T-helper 1 cell (primary cell): ENCODE measurements at regions not wholly inside any gene's neighbourhood (a gene's known extent, or its start where the extent isn't known, plus 50 kb on each side); places are given as distances from the start of the nearest gene placed in this dataset.
"Not testable (repeated sequence)": the region's sequence is repeated elsewhere in the genome, so short reads cannot be mapped to it uniquely, and the experiment has no call there.

Experiments used
- DNase-seq, 5 donors: peaks; one replicate each; pipeline ENCODE4 v3.0.0-alpha.2; 2012 to 2020

DNA sequence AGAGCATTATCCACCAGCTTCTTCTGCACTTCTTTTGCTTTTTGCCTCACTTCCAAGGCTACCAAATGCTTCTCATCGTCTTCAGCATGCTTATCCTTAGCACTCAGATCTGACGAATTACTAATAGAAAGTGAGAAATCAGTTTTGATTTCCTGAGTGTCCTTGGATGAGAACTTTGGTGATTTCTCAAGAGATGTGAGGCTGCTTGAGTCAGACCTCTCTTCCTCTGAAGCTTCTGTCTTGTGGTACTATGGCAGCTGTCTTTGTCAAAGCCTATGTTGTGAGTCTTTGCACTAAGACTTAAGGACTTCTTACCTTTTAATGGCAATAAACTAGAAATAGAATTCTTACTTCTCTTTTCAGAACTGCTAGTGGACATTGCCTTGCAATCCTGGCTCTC, 169.9 kb downstream of the CPE start:
- DNase-seq: no peak

DNA sequence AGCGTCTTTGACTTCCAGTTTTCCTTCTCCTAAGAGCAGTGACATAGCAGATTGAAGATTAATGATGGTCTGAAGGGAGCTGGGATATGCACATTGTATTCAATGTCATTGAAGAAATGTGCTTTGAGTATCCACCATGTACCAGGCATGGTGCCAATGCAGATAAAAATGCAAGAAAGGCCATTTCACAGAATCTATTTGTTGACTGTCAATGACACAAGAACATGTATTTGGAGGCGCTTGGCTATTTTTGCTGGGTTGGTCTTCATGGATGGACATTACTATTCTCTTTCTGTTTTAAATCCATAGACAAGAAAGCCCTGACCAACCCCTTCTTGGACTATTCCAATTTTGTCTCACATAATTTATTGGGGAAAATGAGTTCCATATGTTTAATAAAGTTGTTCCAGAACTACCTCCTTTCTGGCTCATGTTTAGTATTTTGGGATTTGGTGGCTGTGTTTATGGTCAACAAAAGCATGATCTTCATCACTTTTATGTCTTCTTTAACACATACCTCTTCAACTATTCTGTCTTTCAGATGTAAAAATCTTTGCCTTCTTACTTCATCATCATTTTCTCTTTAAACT, 174.5 kb downstream of the CPE start:
- DNase-seq: no peak

DNA sequence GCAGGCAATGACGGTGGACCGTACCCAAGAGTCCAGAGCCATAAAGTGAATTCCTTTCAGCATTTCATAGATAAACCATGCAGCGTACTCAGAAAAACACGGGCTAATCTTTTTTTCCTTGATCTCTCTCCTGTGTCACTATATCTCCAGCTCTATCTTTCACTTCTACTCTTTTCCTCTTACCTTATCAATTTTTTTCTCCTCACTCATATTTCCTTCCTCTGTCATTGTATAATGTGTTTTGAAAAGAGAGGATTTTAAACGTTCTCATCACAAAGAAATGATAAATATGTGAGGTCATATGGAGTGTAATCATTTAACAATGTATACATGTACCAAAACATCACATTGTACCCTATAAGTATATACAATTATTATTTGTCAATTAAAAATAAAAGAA, 176.5 kb downstream of the CPE start:
- DNase-seq: no peak

DNA sequence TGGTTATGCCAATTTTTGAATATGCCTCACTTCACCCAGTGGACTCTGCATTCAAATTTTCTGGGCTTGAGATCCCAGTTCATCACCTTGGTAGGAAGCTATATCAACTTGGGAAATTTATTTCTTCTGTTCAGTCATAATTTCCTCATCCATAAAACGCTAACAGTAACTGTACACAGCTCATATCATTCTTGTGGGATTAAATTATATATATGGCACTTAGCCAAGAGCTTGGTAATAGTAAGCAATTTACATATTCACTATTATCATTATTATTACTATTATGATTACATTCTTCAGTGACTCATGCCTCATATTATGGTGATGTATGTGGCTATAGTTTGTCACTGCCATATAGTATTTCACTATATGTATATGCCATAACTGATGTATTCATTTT, 177.6 kb downstream of the CPE start:
- DNase-seq: no peak

DNA sequence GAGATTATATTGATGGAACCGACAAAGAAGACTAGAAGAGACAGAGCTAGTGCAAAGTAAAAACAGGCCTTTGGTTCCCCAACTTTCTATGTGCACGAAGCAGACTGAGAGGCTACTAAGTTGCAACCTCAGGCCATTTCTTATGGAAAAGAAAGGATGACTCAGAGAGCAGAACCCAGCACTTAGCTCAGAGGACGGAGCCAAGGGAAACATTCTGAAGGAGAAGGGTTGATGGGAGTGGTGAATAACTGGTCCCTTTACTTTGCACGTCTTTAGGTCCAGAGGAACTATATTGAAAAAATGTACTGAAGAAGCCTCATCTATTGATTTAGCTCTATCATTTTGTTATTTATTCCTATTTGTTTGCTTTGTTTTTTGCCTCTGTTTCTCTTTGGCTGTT, 182.1 kb downstream of the CPE start:
- DNase-seq: no peak

DNA sequence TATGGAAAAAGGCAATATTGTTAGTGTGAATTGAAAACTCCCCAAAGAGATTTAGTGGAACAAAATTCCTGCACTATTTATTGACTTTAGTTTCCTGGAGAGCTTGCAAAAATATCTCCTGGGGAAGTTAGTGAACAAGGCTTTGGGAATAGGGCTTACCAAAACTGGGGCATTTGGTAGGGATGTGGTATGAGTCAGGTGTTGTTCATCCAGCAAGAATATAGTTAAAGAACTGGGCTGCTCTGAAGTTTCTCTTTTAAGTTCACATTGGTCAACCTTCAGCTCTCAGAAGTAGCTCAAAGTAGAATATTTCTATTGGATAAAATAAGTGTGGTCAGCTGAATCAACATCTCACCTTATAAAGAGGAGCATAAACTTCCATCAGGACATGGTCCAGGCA, 185.0 kb downstream of the CPE start:
- no peak for DNase-seq

DNA sequence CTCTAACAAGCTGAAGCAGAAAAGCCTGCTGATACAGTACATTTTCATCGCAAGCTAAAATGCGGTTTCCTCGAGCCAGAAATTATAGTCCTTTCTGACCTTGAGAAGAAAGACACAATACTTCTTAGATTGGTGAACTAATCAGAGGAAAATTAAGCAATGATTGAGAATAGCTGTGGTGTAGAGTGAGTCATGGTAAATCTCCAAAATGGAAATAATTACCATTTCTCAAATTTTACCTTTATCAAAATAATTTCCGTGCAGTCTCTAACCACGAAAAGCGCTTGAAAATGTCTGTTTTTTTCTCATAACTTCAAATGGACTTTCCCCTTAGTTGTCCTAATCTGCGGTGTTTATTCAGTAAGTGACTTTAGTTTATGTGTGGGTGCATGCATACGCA, 190.2 kb downstream of the CPE start:
- DNase-seq: no peak

DNA sequence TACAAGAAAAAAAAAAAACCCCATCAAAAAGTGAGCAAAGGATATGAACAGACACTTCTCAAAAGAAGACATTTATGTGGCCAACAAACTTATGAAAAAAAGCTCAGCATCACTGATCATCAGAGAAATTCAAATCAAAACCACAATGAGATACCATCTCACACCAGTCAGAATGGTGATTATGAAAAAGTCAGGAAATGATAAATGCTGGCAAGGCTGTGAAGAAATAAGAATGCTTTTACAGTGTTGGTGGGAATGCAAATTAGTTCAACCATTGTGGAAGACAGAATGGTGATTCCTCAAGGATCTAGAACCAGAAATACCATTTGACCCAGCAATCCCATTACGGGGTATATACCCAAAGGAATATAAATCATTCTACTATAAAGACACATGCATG, 192.7 kb downstream of the CPE start:
- not testable (repeated sequence) for DNase-seq

DNA sequence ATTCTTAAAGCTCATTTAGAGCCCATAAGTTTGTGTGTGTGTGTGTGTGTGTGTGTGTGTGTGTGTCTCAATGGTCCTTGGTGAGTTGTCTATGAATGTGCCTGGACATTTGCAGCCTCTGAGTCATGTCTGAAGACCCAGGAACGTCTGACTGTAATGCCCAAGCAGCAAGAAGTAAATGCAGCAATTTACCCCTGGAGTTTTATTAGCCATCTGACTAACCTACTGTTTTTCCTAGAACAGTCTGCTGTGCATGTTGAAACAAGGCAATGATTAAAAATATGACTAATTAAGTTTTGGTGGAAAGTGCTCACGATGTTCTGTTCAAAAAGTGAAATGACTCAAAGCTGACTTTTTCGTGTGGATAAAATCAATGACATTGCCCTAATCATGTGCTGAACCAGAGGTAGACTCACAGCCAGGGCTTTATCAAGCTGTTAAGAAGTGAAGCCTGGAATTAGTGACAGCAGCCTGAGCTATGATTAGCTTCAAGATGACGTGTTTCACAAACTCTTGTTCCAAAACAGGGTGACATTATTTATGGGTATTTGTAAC, 201.6 kb downstream of the CPE start:
- peak in 1 of 5 donors; percentile 11 for DNase-seq

DNA sequence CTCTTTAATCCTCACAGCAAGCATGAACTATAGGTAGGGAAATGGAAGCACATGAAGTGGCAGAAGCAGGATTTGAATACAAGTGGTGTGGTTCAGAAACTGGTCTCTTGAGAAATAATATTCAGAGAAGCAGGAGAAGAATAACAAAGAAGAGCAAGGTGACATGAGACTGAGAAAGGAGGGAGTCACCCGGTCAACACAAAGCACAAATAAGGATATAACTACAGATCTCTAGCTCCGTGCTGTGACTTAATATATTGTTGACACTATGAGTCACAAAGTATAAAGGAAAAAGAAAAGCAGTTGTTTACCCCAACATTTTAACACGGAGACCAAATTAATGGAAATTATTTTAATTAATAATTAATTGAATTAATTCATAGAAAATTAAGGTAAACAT, 204.5 kb downstream of the CPE start:
- no peak for DNase-seq

DNA sequence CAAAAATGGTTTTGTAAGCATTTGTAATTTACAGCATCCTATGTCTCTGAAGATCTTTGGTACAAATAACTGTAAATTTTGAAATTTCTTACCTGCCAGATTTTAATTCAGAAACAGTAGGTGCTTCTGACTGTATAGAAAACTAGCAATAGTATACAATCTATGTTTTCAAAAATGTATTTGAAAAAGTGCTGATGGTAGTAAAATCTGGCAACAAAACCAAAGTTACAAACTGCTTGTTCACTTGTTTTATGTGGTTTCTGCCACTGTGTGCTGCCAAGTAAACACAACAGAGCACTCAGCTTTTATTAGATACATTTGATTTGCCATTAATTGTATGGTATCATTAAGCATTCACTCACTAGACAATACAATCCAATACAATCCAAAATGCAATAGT, 206.1 kb downstream of the CPE start:
- no peak for DNase-seq

DNA sequence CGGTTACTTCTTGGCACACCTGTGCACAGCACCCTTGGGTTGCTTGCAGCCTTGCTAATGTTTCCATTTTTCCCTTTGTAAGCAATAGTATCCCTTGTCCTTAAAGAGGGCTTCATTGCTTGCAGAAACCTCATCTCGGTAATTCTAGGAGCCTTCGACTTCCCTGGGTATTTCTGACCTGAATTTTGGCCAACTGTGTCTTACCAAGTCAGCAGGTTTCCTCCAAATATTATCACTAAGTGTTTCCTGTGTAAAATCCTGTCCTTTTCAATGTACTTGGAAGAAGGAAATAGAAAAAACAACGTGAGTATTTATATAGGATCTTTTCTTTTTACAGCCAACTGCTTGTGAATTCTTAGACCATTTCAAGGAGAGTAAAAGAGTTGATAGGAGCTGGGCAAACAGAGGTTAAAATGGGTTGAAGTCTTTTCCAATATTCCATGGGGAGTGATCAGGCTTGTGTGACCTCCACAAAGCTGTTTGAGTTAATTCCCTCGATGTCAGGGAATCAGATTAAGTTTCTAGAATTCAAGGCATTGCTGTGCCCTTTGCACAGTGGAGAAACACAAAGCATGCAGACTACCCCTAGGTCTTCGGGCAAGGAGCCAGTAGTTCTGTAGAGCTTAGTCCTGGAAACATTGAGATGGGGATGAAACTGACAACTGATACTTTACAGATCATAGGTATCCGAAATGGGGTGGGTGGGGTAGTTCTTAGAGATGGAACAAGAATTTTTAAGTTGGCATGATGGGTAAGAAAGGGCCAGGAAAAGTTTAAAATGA, 209.9 kb downstream of the CPE start:
- DNase-seq: no peak

DNA sequence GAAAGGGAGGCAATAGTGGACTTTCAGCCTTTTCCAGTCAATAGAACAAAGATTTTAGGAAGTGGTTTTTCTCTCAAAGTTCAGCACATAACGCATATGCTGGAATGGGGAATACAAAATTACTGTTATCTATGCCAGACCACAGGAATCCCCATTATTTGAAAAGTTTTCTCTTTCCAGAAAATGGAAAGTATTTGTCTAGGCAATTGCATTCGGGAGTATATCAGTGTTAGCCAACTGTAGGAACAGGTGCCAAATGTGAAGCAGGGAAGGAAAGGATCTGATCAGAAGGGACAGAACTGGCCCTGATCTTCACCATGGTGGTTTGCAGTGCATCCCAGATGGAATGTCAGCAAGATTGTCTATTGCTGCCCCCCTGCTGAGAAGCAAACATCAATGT, 213.6 kb downstream of the CPE start:
- DNase-seq: no peak

DNA sequence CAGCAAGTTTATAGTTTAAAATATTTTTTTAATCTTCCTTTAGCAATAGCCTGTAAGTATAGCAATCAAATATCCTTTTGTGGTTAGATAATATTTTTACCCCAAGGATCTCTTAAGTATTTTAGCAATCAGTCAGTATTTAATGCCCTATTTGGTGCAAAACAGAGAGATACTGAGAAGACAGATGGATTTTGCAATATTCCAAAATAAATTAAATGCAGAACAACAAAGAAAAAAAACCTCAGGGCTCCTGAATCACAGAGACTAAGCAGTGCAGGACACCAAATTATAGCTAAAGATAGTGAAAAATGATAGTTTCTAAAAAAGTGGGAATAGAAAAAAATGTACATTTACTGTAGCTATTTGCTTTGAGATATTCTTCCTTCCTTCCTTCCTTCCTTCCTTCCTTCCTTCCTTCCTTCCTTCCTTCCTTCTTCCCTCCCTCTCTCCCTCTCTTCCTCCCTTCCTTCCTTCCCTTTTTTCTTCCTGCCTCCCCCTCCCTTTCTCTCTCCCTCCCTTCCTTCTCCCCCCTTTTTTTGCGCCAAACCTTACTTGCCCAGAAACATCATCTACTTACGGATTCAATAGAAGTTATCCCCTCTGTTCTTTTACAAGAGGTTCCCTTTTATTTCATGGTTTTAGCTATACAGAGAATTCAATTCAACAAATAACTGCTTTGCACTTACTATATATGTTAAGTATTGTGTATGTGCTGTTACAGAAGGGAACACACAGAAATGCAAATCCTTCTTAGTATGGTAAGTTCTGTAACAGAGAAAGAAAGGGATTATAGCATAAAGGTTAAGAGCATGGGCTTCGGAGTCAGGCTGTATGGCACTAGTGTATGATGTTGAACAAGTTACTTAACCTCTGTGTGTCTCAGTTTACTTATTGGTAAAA, 219.0 kb downstream of the CPE start:
- no peak for DNase-seq

DNA sequence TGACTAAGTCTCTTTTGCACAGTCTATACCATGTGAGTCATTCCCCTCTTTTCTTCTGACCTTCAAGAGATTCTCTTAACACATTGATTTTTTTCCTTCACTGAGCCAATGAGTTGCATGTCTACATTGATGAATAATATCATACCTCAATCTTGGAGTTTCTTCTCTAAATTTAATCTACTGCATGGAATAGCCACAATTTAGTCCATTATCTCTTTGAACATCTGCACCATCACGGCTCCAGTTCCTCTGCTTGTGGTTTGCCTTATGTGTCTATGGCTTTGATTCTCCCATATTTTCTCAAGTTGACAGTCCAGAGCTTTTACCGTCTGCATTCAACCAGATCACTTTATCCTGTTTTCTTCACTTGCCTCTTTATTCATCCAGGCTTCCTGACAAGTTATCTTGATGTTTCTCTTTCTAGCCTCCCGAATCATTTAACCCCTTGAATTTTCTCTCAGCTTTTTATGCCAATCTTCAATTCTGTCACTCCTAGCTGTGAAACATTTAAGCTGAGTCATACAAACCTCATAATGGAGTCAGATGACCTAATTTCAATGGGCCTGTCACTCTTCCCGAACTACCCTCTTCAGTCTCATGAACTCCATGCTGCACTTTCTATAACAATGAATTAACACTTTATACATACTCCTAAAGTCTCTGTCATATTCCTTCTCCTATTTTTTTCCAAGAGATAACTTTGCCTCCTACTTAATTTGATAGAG, 222.3 kb downstream of the CPE start:
- no peak for DNase-seq

DNA sequence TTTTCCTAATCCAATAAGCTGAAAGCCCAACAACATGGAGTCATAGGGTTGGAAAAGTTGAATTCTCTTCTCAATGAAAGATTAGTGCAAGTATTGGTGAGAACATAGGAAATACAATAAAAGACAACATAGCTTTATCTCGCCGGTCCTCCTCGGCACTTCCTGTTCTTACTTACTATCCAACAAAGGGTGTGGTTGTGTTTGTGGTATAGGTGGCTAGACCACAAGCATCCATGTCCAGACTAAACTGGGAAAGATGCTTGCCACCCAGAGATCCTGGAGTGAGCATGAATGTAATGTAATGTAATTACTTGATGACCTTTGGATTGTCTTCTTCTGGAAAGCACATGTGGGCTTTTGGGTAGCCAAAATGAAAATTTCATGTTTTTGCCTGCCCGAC, 223.8 kb downstream of the CPE start:
- DNase-seq: no peak

DNA sequence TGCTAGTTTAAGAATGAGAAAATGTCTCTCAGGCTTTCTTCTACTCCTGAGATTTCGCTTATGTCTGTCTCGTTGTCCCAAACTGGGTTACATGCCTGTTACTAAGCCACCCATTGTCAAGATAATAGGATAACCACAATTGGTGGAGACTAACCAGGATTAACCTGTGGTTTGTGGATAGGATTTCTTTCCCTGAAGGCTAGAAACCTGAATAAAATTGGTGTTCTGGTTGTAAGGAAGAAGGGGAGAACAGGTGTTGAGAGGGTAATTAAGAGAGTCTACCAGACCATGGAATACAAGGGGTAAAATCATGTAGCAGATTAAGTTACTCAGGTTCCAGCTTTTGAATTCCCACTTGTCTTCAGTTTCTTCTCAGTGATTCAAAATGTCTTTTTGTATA, 225.4 kb downstream of the CPE start:
- DNase-seq: no peak

DNA sequence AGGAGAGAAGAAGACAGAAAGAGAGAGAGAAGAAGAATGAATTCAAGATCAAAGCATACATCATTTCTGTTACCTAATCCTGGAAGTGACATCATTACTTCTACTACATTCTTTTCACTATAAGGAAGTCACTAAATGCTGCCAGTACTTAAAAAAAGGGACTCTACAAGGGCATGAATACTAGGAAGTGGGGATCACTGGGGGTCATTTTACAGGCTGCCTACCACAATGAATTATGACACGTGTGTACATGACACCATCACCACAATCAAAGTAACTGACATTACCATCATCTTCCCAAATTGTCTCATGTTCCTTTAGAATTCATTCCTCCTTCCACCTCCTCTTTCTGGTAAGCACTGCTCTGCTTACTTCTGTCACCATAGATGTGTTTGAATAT, 227.0 kb downstream of the CPE start:
- DNase-seq: no peak

DNA sequence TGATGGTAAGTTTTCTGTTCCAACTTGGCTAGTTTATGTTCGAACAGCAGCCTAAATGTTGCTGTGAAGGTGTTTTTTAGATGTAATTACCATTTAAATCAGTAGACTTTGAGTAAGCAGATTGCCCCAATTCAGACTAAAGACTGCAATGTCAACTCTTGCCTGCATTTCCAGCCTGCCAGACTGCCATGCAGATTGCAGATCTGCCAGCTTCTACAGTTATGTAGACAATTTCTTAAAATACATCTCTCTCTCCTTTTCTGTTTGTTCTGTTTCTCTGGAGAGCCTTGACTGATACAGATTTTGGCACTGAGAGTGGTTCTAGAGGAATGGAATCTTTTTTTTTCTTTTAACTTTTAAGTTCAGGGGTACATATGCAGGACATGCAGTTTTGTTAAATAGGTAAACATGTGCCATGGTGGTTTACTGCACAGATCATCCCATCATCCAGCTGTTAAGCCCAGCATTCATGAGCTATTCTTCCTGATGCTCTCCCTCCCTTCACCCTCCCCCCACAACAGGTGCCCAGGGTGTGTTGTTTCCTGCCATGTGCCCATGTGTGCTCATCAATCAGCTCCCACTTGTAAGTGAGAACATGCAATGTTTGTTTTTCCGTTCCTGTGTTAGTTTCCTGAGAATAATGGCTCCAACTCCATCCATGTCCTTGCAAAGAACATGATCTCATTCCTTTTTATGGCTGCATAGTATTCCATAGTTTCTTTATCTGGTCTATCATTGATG, 227.8 kb downstream of the CPE start:
- DNase-seq: no peak

DNA sequence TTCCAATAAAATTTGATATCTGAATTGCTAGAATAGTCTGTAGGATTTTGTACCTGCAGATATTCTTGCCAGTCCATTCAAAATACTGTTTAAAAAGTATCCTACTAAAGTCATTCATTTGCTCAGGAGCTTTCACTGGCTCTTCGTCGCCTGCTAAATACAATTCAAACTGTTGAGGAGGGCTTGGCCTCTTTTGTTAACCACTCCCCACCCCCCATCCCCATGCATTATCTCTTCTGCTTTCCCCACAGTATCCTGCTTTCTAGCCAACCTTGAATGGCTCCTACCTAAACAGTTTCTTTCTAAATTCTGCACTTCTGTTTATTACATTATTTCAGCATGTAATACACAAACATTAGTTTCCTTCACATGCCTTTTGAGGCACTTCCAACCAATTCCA, 230.8 kb downstream of the CPE start:
- no peak for DNase-seq

DNA sequence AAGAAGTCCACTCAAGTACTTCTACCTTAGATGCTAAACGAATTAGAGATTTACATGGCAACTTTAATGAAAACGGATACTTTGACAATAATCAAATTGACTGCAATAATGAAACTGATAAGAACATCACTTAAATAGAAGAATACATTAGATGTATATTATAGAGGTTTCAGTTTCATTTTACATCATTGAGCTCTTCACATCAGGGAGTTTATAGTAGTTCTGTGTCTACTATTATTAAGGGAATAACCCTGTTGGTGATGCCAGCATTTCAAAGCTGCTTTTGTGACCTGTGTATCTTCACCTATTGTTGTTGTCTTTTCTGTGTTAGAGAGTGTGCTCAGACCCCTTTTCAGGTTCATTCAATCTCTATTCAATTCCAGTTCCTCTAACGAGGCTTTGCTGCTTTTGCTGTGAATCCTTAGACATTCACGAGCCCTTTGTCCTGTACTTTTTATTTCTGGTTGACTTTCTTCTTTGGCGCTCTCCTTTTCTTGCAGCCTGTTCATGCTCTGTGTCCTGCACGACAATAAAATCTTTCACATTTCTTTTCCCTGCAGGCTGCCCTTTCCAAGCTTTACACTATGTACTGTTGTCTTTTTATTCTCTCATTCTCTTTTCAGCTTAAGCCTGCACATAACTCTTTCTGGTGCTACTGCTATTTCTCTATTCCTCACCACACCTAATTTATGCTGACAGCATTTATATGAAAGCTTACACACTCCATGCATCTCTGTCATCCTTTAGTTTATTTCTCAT, 232.1 kb downstream of the CPE start:
- DNase-seq: no peak
